ENCODE measurements at regions not wholly inside any gene's neighbourhood (a gene's known extent, or its start where the extent isn't known, plus 50 kb on each side); places are given as distances from the start of the nearest gene placed in this dataset.

DNA sequence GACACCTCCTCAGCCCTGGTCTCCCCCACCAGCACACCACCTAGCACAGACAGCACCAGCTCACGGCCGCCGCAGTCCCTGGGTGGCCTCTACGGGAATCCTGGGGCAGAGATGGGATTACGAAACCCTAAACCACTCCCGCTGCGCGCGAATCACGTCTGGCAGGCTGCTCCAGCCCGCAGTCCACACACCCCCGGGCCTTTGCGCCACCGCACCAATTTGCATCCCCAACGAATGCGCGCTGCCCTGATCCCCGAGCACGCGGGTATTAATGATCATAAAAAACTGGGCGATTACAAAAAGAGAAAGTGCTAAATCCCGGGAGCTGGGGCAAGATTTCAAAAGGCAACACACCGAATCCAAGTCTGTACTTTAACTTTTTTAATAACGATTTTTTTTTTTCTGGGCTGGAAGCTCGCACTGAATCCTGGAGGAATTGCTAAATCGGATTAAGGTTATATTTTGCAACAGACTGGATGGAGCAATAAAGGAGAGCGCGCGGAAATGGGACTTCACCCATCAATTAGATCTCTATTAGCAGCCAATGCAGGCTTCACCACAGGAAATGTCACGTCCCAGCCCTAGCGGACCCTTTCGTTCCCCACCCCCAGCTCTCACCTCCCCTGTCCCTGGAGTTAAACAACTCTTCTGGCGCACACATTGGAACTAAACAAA lies 69.8 kb upstream of the TMEM33 start:
- DNase-seq (ENCODE audit: low spot score) = no peak

DNA sequence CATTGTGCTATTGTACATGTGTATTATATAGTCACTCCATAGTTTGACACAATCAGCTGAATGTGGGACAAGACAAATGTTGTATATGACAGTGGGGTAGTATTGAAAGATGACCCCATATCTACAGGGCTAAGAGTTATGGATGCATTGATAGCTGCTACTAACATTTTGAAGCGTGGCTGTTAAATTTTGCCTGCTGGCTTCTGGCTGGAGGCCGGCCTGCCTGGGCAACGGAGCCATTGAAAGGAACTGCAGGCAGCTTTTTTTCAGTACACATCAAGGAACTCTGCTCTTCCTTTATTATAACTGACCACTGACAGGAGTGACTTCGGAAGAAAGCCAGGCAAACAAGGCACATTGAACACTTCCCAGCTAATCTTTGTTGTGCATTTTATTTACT lies 76.1 kb upstream of the TMEM33 start:
- no peak for DNase-seq (ENCODE audit: low spot score)

DNA sequence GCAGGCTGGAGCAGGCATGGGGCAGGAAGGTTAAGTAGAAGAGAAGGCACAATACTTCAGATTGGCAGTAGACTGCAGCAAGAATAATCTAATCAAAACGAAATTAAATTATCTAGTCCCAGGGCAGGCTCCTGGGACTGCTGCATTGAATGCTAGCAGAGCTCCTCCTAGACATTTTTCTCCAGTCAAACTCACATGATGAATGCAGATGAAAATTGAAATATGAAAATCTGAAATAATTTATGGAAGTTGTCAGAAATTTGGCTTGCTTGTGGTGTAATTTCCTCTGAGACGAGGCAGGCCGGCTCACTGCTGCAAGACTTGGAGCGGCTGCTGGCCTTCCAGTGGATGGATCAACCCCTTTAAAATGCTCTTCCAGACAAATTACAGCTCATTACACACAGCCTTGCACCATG lies 78.0 kb upstream of the TMEM33 start:
- DNase-seq (ENCODE audit: low spot score) = no peak

DNA sequence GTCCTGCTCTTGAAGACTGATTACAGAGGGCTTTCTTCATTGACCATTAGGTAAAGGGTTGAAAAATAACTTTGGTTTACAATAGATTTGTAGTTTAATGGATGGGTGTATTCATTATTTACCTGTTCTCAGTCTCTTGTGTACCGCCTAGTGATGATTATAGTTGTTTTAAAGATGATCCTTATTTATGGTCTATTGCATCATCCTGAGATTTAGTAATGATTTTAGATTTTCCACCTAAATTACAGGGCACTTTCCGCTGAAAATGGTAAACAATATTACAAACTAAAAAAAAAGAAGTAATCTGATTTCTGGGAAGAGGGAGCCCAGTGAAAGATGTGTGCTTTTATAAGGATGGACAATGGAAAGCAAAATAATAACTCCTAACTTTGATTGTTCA lies 78.4 kb upstream of the TMEM33 start:
- no peak for DNase-seq (ENCODE audit: low spot score)

DNA sequence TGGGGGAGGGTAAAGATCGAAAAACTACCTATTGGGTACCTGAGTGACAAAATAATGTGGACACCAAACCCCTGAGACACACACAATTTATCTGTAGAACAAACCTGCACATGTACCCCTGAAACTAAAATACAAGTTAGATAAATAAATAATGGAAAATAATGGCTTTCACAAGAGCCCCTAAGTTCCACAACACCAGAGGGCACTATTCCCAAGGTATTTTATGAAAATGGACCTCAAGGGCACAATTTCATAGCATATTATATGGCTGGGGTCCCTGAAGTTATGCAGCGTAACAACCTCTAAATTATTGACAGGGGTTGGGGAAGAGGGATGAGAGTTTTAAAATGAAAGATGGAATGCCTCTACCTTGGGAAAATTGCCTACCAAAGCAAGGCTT lies 81.3 kb upstream of the TMEM33 start:
- DNase-seq (ENCODE audit: low spot score) = no peak

DNA sequence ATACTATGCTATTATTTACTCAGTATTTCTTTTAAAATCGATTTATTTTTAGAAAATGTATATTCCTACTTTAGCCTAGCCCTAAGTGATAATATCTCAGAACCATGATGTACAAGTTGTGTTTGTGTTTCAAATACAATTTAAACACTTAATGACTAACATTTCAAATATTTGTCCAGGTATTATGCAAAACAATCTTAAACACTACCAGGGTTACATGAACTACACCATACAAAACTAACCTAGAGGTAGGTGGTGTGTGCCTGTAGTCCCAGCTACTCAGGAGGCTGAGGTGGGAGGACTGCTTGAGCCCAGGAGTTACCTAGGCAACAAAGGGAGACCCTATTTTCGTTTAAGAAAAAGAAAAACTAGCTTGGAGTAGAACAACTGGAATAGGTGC lies 83.0 kb upstream of the TMEM33 start:
- DNase-seq (ENCODE audit: low spot score) = no peak

DNA sequence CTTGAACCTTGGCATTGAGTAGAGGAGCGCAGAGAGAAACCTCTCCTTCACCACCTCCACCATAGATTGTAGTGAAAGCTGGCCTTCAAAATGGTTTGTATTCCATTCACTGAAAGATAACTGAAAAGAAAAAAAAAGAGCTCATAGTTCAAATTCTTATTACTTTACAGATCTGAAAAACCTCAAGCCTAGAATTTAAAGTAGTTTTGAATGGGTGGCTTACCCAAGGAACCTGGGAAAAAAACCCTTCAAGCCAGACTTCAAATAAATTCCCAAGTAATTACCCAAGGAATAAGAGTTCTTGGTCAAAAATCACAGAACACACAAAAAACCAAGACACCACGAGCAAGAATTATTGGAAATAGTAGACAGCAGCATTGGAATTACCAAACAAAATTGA lies 83.6 kb upstream of the TMEM33 start:
- DNase-seq (ENCODE audit: low spot score) = no peak

DNA sequence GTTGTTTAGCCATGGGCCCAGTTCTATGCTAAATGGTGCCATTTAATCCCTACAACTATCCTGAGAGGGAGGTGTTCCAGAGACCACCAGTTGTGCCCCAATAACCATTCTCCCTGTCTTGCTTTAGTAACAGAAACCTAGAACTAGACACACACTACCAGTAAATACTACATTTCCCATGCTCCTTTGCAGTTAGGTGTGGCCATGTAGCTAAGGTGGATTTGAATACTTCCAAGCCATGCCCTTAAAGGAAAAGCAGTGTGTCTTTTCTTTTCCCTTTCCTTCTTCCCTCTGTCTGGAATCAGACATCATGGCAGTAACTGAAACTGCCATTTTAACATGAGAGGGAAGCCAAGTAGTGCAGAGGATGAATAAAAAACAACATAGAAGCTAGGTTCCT lies 90.9 kb upstream of the TMEM33 start:
- DNase-seq (ENCODE audit: low spot score) = no peak

DNA sequence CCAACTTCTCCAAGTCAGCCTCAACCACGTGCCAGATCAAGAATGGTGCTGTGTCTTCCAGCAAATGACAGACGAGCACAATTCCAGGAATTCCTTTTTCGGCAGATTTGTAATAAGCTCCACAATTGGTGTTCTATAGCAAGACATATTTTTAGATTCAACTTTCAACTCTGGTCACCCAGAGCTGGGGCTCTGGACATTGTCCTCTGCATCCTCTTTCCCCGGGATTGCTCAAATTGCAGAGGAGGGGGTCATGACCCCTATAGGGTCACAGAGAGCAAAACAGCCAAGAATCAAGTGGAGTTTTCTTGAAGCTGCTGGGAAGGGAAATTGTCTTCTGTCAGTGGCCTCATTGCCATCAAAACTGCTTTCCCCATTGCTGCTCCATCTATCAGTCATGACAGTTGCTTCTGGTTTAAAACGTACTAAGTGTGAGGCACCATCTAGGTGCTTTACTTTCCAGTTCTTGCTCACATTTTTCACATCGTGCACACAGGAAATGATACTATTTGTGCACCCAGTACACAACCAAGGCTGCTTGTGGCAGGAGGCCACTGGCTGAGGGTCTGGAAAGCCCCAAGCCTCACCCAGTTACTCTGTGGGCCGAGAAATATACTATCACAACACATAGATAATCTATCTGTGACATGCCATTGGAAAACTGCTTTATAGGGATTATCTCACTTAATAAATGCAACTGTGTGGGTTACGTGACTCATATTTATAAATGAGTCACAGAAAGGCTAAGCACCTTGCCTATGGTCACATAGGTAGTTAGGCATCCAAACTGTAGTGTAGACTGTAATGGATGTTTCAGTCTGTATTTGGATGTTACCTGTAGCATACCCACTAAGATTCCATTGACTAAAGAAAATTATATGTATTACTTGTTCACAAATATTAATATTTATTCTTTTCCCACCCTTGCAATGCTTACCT lies 91.7 kb upstream of the PHOX2B start:
- DNase-seq (ENCODE audit: low spot score) = peak; percentile 10

DNA sequence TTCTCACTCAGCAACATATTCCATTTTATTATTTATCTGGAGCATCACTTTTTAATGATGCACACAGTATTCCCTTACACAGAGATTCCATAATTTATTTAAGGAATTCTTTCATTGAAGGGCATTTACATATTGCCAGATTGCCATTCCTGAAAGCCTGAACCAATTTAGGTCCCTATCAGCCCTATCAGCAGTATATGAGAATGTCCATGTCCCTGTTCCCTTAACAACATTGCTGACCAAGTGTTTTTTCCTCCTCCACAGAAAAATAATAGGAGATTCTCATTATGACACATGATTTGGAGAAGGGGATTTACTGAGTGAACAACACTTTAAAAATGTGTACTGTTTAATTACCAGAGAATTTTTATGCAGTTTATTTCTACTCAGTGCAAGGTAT lies 90.1 kb upstream of the PHOX2B start:
- no peak for DNase-seq (ENCODE audit: low spot score)

DNA sequence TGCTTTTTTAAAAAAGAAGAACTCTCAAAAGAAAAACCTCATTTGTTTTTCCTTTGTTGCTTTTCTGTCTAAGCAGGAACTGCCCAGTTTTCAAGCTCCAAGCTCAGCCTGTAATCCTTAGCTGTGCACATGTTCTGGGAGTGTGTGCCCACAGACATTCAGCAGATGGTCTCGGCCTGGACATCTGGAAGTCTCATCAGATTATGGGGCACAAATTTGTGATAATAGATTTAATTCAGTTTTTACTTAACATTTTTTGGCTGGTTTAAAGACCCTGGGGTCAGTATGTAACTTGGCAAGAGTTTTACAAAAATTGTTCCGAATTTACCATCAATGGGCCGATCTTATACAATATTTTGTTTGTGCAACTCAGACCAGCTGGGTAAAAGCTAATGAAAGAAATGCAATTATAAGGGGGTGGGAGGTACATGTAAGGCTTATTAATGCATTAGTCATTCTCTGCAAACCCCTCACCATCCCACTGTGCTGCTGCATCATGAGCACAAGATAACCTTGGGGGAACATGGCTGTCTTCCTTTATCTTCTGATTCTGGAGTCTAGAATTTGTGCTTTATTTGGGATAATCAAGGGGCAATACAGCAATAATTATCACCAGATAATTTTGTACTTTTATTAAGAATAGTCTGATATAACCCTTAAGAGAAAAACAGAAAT lies 86.9 kb upstream of the PHOX2B start:
- no peak for DNase-seq (ENCODE audit: low spot score)

DNA sequence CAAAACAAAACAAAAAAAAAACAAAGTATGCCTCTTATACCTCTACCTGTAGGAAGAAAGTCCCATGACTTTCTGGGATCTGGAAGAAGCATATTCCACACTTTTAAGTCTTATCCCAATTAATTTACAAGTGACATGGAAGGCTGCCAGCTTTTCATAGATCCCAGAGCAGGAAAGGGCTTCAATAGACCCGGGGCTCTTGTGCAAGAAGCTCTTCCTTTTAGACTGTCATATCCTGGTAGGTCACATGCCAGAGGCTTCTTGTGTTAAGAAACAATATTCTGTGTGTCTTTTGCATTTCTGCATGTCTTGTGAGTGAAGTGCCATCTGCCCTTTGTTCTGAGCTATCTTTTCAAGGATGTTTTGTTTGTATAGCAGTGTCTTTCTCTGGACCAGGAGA lies 84.4 kb upstream of the PHOX2B start:
- no peak for DNase-seq (ENCODE audit: low spot score)

DNA sequence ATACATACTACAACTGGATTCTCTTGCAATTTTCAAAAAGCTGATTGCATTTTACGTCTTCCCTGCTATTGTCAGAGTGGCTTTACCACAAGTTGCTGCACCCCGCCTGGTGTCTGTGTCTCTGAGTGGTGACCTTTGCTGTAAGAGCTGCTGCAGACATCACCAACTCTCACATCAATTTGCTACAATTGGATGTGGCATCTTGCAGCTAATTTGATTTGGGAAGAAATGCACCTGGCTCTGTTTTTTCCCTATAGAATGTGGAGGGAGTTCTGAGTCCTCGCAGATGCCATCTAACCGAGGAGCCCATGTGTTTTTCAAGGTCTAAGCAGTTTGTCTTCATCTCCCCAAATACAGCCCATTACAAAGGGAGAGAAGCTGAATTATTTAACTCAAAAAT lies 73.8 kb upstream of the PHOX2B start:
- no peak for DNase-seq (ENCODE audit: low spot score)

DNA sequence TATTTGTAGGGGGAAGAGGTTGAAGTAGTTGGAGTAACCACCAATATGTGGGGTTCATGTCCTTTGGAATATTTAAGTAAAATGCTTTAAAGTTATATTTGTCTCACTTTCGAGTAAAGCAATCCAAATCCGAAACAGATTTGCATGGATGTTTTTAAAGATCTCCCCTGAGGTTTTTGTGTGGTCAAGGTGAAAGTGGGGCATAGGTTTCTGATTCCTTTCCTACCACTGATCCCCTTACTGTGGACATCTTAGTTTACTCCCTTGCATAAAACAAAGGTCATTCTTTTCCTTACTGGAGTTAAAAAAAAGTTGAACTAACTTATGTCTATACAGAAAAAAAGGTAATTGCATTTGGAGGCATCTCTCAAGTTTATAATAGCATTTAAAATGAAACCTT lies 71.9 kb upstream of the PHOX2B start:
- no peak for DNase-seq (ENCODE audit: low spot score)

DNA sequence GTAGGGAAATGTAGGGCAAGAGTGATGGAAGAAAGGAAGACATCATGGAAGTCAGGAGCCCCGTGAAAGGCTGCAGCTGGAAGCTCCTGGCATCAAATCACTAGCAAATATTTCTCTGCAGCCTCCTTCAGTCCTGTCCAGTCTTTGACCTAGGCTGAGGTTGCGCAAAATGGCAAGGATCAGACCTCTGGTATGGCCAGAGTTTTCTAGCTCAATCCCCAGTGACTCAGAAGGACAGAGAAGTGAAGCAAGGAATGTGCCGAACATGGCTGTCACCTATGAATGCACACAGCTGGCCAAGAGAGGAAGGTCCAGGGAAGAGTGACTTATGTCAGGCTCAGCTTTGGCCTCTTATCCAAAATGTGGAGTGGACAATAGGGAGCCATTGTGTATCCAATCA lies 71.1 kb upstream of the PHOX2B start:
- no peak for DNase-seq (ENCODE audit: low spot score)

DNA sequence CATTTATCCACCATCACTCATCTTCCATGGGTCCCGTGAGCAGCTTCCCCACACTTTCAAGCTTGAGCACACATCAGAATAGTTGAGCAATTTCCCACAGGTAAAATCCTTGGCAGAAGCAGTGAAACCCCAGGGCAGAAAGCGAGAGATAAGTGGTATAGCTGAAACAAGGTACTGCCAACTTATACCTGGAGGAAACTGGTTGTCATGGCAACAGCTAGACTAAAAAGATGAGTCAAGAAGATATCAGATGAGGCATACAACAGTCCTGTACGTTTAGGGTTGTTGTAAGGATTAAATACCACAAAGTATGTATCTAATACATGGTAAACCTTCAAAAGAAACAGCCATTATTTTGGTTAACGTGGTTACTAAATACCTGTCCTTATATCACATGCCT lies 66.9 kb upstream of the PHOX2B start:
- DNase-seq (ENCODE audit: low spot score) = no peak

DNA sequence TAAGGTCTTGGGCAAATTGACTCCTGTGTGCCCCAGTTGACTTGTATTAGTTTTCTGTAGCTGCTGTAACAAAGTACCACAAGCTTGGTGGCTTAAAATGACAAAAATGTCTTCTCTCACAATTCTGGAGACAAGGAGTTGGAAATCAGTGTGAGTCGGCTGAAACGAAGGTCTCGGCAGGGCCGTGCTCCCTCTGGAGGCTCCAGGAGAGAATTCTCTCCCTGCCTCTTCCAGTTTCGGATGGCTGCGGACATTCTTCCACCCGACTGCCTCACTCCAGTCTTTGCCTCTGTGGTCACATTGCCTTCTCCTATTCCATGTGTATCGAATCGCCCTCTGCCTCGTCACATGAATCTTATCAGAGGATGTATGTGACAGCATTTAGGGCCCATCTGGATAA lies 66.0 kb upstream of the PHOX2B start:
- DNase-seq (ENCODE audit: low spot score) = no peak

DNA sequence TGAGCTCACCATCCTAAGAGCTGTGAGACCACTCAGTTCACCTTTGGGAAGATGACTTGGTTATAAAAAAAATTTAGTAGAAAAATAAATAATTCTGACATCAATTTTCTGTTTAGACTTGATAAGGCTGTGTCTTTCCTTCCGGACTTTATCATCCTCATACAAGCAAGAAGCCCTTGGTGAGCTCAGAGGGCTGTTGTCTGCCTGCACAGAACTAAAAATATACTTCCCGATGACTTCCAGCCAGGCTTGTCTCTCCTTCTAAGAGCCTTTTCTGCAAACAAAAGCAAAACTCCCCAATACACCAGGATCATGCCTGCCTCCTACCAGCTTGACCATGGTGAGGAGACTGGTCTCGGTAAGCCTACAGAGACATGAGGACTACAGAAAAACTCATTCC lies 58.3 kb upstream of the PHOX2B start:
- no peak for DNase-seq (ENCODE audit: low spot score)

DNA sequence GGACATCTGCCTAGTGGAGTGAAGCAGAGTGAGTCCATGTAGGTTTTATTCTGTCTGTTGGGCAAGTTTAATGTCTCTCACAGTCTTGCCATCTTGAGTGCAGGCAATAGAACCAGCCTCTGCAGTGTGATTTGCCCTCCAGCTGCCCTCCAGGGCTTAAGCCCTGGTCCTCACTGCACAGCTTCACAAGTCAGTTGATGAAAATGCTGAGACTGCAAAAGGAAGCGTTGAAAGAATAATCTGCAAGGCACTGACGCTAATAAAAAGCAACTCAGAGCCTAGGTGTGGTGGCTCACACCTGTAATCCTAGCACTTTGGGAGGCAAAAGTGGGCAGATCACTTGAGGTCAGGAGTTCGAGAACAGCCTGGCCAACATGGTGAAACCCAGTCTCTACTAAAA lies 54.1 kb upstream of the PHOX2B start:
- no peak for DNase-seq (ENCODE audit: low spot score)

DNA sequence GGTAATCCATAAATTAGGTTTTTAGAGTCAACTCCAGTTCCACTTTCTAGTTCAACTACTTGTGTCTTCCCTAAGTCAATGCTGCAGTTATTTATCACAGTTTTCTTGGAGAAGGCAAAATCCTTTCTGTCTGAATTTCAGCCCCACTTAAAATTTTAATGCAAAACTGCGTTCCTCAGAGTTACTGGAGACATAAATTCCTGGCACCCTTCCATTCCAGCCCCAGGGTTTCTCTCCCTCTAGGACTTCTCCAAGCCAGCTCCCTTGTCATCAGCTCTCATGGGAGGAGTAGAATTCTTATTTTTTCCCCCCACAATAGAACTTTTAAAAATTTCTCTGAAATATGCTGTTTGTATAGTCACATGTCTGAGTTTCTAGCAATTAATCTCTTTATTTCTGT lies 50.6 kb upstream of the PHOX2B start:
- no peak for DNase-seq (ENCODE audit: low spot score)
